ENCODE measurements at regions not wholly inside any gene's neighbourhood (a gene's known extent, or its start where the extent isn't known, plus 50 kb on each side); places are given as distances from the start of the nearest gene placed in this dataset.

- TF ChIP-seq NFYB (IDR thresholded peaks at IDR 0.05; ENCODE audit: insufficient read depth, low read depth, low read length) (no peak), CTCF (IDR thresholded peaks at IDR 0.05 in 2 of 3, conservative IDR thresholded peaks at IDR 0.05 in 1 of 3; ENCODE audit: control insufficient read depth in 2 of 3, extremely low read depth in 1 of 3, insufficient read depth in 1 of 3, low read depth in 3 of 3, low read length in 3 of 3) (peak; percentile 75 to 78 (median 77)), KDM1A (IDR thresholded peaks at IDR 0.05; ENCODE audit: borderline replicate concordance) (no peak), ZBTB40 (IDR thresholded peaks at IDR 0.05; ENCODE audit: borderline replicate concordance) (no peak)
These were observed 92.7 kb upstream of the SIRPA start for GRCh38 chr20:1802385-1803060.

All from GM12878 (cell line).